HG03378 (cell line): ENCODE measurements at regions not wholly inside any gene's neighbourhood (a gene's known extent, or its start where the extent isn't known, plus 50 kb on each side); places are given as distances from the start of the nearest gene placed in this dataset.
"Not testable (repeated sequence)": the region's sequence is repeated elsewhere in the genome, so short reads cannot be mapped to it uniquely, and the experiment has no call there.

Experiments used
- ATAC-seq: cut with Tn5 transposase; IDR thresholded peaks from one replicate; pipeline ENCODE4 v1.9.1; 2021; ENCODE audit warnings: mild to moderate bottlenecking, moderate library complexity; ENCODE audit not compliant: unreplicated experiment

DNA sequence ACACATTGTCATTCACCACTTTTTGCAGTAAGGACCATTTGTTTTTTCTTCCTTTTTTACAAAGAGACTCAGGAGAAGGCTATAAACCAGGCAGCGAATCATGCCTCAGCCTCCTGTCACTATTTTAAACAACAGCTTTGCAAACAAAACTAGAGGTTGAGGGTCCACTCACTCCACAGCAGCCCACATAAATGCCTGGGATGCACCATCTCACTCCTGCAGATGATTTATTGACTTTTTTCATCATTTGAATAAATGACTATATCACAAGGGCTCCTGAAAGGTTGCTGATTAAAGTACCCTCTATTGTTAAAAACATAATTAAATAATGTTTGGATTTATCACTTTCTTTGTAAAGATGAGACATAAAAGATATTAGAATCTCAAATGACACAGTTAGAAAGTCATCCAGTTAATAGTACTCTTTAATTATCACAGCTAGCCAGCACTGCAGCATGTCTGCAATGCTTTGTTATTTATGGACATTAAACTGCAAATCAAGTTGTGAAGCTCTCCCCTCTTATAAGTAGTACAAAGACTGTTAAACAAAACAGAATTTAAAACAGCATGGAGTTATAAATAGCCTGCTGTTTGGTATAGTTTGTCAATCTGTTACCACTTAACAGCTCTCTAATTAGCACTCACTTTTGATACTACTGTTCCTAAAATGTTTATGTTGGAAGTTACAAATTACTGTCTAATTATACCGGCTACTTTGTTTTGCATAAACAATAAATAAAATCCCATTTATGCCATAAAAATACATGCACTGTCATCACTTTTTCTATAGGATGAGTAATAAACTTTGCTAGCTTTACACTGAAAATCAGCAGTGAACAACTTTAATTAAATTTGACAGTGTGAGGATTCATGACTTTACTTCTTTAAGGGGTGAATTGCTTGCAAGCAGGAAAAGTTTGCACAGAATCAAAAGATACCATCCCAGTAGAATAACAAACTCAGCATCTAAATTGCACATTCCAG is 853.2 kb downstream of the UQCRFS1 start:
- ATAC-seq, result no peak

DNA sequence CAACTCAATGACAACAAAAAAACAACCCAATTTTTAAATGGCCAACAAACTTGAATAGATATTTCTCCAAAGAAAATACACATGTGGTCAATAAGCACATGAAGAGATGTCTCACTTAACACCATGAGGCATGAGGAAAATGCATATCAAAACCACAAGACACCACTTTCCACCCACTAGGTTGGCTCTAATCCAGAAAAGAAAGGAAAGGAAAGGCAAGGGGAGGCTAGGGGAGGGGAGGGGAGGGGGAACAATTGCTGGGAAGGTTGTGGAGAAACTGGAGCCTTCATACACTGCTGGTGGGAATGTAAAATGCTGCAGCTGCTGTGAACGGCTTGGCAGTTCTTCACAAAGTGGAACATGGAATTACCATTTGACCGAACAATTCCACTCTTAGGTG is 854.3 kb downstream of the UQCRFS1 start:
- ATAC-seq, result no peak

DNA sequence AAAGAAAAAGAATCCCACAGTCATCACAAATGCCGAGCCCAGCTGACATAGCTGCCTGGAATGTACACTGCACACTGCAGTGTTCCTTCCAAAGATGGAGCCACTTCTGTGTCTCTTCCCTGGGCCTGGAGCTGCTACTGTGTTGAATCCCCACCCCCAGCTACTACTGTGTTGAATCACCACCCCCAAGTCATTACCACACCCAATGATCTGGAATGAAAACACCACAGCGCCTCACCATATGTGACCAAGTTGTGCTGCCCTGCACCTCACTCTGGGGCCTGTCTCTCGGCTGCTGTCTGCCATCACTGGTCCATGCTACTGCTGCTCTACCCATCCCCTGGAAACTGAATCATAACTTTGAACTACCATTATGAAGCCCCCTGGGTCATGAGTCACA is 861.2 kb downstream of the UQCRFS1 start:
- no peak for ATAC-seq

DNA sequence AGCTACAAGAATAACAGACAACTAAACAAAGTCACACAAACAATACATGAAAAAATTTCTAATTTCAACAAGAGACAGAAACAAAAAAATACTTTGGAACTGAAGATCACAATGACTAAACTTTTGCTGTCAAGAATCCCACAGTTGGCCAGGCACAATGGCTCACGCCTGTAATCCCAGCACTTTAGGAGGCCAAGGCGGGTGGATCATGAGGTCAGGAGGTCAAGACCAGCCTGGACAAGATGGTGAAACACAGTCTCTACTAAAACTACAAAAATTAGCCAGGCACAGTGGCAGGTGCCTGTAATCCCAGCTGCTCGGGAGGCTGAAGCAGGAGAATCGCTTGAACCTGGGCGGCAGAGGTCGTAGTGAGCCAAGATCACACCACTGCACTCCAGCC is 861.6 kb downstream of the UQCRFS1 start:
- ATAC-seq, result not testable (repeated sequence)

DNA sequence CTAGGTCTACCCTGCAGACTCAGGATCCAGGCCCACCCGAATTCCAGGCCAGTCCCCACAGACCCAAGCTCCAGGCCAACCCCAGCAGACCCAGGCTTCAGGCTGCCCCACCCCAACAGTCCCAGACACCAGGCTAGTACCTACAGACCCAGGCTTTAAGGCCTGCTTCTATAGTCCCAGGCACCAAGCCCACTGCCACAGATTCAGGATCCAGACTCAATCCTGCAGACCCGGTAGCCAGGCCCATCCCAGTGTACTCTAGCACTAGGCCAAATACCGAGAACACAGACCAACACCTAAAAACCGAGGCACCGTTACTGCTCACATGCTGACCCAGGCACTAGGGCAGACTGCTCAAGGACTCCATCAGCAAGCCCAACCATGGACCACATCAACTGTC is 862.3 kb downstream of the UQCRFS1 start:
- no peak for ATAC-seq

DNA sequence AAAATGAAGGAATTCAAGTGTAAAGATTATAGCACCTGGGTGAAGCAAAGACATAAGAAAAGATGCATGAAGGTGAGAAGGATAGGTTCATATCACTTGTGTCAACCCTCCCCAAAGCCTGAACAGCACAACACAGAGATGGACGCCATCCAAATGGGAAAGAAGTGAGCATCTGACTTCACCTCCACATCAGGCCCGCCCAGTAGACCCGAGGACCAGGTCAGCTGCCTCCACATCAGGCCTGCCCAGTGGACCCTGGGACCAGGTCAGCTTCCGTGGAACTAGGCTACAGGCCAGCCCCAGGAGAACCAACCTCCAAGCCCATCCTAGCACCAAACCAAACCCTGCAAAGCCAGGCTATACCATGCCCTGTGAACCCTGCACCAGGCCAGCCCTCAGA is 862.9 kb downstream of the UQCRFS1 start:
- no peak for ATAC-seq

DNA sequence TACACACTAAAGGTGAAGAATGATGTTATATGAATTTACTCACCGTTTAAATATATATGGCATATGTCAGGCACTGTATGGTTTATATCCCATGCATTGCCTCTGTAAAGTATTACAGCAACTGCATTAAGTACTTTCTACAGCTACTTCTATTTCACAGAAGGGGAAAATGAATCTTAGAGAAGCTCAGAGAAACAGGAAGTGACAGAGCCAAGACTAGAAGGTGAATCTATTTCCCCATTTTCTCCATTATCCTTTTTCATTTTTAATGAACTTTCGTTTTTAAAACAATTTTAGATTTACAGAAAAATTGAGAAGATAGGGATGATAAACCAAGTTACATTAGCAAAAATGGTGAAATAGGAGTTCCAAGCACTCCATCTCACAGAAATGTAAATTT is 863.3 kb downstream of the UQCRFS1 start:
- no peak for ATAC-seq

DNA sequence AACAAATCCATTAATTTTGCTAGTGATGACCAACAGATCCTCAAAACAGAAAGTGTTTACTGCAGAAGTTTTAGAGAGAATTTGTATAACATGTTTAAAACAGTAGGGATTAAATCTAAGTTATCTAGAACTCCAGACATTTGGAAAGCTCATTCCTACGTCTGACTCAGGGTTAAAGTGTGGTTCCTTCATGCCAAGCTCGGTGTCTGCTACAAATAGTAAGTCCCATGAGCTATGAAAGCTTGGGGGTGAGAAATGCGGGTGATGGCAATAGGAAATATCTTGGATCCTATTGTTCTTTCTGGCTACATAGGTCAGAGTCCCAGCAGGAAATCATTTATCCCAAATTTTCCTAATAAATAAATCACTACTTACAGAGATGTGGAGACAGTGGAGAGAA is 867.1 kb downstream of the UQCRFS1 start:
- no peak for ATAC-seq

DNA sequence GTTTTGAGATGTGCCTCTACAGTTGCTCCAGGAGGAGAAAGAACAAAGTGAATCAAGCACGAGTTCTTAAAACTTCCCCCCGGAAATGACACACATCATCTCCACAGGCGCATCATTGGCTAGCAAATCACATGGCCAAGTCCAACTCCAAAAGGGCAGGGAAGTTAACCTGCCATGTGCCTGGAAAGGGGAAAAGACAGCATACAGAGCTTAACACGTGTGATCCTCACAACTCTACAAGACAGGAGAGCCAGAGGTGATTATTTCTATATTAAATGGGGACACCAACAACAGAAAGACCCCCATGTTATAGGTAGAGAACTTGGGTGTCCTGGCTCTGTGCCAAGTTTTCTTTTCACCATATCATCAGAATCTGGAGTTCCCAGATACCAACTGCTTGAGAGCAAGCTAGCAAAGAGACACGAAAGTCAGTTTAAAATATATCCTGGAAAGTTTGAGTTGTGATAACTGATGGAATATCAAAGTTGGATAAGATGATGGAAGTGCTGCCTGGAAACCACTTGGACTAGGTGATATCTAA is 871.1 kb downstream of the UQCRFS1 start:
- no peak for ATAC-seq

DNA sequence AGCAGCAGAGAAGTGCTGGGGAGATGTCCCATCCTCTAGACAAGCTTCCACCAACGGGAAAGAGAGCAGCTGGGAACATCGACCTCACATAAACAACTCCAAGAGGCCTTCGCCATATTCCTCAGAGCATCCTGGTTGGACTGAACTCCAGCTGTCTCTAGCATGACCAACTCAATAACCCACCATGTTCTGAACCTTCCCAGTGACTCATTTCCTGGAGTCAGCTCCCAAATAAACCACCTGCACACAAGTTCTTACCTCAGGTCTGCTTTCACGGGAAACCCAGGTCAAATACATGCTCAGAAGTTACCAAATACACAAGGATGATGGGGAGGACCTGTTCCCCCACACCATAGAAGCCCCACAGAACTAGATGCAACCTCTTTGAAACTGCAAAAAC is 878.5 kb downstream of the UQCRFS1 start:
- ATAC-seq, result no peak

DNA sequence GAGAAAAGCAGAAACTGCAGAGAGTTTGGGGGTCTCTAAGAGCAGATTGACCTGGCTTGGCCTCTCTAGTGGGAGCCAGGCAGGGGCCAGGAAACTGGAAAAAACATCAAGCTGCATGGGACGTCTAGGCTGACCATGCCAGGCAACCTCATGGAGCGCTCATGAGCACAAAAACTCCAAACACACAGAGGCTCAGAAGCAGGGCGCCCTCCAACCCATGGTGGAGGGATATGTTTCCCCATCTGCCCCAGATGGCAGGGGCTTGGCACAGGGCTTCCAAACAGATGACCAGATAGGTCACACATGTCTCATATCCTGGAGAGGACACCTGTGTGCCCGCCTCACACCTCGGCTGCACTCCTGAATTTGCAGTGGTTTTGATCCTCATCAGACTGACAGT is 879.0 kb downstream of the UQCRFS1 start:
- ATAC-seq, result no peak

DNA sequence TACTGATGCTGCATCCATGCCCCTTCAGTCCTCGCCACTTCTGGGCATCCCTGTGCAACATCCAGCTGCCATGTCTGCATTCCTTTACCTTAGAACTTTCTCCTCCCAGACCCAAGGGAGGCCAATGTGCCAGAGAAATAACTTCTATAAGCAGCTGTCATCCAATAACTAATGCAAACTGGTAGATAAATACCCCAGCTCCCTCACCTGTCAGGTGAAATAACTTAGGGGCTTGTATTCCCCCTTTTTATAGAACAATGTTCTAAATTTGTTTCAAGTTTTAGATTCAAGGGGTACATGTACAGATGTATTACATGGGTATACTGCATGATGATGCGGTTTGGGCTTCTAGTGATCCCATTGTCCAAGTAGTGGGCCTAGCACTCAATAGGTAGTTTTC is 880.1 kb downstream of the UQCRFS1 start:
- ATAC-seq, result no peak

DNA sequence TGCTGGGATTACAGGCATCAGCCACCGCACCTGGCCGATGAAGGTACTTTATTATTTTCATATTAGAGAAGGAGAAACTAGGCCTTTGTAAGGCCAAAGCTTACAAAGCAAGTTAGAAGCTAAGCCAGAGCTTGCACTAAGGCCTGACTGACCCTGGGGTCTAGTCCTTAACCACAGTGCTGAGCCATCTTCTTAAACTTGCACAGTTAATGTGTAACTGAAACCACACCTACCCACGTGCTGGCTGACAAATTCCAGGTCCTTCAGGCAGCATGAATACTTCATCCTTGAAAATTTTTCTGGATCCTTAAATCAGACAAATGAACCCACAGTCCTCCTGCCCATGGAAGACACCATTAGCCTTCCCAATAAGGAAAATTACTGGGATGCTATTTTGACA is 880.6 kb downstream of the UQCRFS1 start:
- ATAC-seq, result no peak

DNA sequence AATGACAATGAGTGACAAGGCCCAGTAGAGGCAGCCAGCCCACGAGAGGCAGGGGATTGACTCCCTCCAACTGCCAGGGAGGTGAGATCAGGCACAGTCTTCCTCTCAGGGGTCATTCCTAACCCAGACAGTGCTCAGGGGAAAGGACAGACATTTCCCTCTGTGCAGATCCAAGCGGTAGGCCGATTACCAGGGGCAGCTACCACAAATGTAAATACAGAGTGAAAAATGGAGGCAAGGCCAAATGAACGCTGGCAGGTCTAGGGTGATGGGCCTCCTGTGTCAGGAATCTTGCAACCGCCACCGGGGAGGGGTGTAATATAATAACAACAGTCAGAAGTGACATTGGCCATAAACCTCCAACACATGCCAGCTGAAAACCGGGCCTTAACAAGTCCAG is 881.4 kb downstream of the UQCRFS1 start:
- no peak for ATAC-seq

DNA sequence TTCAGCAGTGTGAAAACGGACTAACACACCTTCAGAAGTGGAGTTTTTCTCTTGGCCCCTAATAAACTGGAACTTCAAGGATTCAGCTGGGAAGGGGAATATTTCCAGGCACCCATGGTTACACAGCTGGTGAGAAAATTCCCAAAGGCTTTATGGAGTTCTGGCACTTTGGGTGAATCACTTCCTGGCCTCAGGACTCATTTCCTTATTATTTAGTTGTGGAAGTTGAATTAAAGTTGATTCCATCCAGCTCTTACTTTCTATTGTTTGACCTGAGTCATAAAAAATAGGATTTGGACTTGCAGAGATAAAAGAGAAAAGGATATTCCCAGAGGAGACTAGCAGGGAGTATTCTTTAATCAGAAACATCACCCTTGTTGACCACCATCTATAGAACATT is 882.1 kb downstream of the UQCRFS1 start:
- no peak for ATAC-seq

DNA sequence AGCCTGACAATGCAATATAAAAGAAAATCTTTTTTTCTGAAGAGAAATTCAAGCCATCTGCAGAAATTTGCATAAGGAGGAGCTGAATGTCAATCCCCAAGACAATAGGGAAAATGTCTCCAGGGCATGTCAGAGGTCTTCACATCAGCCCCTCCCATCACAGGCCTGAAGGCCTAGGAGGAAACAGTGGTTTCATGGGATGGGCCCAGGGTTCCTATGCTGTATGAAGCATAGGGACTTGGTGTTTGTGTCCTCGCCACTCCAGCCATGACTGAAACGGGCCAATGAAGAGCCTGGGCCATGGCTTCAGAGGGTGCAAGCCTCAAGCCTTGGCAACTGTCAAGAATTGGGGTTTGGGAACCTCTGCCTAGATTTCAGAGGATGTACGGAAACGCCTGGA is 883.5 kb downstream of the UQCRFS1 start:
- ATAC-seq, result no peak

DNA sequence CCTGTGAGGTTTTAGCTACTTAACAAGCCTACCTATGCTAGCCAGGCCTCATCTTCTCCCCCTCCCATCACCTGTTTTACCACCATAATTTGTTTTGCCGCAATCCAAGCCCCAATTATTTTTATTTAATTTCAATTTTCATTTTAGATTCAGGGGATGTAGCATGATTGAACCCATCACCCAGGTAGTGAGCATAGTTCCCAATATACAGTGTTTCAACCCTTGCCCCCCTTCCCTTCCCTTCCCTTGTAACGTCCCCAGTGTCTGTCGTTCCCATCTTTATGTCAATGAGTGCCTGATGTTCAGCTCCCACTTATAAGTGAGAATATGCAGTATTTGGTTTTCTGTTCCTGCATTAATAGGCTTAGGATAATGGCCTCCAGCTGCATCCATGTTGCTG is 885.0 kb downstream of the UQCRFS1 start:
- ATAC-seq, result no peak

DNA sequence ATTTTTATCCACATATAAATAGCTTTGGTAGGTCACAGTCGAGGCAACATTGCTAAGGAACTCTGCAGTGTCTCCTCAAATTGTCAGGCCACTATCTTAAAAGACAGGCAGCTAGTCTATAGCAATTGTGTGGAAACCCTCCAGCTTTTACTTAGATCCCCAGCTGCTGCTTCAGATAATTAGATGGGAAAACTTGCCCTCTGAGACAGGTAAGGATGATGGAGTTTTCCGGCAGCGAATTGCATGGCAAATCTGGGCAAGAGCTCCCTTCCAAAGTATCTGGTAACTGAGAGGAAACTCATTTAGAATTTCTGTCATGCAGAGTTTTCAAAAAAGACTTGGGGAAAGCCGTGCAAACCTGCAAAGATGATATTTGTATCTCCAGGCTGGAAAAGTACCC is 886.2 kb downstream of the UQCRFS1 start:
- no peak for ATAC-seq

DNA sequence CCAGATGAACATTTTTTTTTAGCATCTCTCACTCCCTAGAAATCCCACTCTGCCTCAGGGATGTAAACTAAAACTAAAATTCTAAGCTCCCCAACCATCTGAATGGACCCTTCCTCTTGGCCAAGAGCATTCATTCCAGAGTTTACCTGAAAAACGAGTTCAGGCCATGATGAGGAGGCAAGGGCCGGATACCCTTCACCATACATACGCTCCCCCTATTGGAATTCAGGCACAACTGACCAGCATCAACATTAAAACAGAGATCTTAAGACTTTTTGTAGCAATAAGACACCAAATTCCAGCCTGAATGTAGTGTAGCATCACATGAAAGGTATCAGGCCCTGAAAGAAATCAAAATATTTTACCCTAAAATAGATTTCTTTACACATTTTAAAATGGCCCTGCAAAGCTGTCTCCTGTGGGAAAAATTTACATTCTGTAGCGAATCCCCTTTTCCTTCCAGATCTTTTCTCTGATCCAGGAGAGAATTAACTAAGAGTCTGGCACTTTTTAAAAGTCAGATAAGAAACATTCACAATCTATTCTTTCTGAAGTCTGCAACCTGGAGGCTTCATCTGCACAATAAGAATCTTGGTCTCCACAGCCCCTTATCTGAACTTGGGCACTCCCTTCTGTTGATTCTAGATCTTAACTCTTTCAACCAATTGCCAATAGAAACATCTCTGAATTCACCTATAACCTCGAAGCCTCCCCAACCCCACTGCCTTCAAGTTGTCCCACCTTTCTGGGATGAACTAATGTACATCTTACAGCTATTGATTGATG is 888.5 kb downstream of the UQCRFS1 start:
- no peak for ATAC-seq

DNA sequence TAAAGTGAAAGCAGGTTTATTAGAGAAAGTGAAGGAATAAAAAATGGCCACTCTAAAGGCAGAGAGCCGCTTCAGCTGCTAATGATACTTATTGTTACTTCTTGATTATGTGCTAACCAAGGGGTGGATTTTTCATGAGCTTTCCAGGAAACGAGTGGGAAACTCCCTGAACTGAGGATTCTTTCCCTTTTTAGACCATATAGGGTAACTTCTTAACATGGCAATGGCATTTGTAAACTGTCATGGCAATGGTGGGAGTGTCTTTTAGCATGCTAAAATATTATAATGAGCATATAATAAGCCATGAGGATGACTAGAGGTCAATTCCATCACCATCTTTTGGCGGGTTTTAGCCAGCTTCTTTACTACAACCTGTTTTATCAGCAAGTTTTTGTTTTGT is 890.0 kb downstream of the UQCRFS1 start:
- no peak for ATAC-seq

DNA sequence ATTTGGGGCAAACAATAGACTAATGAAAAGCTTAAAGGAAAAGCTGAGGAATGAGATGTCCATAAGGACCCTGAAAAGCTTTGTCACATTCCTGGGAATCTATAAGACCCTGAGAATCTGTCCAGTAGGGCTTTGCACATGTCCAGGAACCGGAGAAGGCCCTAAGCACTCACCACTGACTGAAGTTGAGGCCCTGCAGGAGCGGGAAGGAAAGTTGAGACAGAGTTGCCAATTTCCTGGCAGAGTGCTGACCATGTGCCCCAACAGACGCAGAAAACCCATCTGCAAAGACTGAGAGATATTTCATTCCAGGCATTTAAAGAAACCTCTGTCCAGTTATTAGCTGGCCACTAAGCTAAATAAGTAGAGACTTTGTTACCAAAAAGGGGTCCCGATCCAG is 890.5 kb downstream of the UQCRFS1 start:
- no peak for ATAC-seq

DNA sequence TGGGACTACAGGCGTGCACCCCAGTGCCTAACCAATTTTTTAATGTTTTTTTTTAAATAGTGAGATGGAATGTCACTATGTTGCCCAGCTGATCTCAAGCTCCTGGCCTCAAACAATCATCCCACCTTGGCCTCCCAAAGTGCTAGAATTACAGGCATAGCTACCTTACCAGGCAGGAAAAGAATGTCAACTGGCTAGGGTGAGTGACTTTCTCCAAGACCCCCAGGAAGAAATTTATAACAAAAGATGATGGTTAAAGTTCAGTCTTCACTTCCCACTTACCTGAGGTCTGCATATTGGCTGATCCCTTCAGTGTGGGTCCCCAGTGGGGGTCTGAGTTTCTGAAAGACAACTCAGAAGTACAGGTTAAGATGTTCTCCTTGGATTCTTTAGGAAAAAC is 893.0 kb downstream of the UQCRFS1 start:
- no peak for ATAC-seq
